H1 (cell line): ENCODE measurements at regions not wholly inside any gene's neighbourhood (a gene's known extent, or its start where the extent isn't known, plus 50 kb on each side); places are given as distances from the start of the nearest gene placed in this dataset.

Experiments
- KDM4A ChIP-seq: IDR thresholded peaks from one replicate; pipeline ENCODE4 v1.7.1; 2012; ENCODE audit warnings: low read depth, mild to moderate bottlenecking, moderate library complexity, low read length, inconsistent platforms; ENCODE audit not compliant: severe bottlenecking
- USF2 ChIP-seq: IDR thresholded peaks from 2 replicates; pipeline ENCODE4 v1.6.1; 2011; ENCODE audit warnings: low read length, improper control_type of control experiment

GRCh38 chr4:137674066-137674465, 141.8 kb upstream of the PCDH18 start (continued):
- TF ChIP-seq USF2 (no peak), KDM4A (no peak)
- TF ChIP-seq, all 59 proteins: peak for 0
